ENCODE measurements at regions not wholly inside any gene's neighbourhood (a gene's known extent, or its start where the extent isn't known, plus 50 kb on each side); places are given as distances from the start of the nearest gene placed in this dataset.

- no peaks in the 10 kb centered on the region for H3K4me1 Mint-ChIP-seq (ENCODE audit: low read depth, unreplicated experiment)
- DNase-seq = no peak
- H3K36me3 Mint-ChIP-seq (ENCODE audit: insufficient read depth, unreplicated experiment) = no peaks in the 10 kb centered on the region
- ChIA-PET POLR2A (no interaction called here), CTCF (no interaction called here)
- Histone ChIP-seq H3K4me3 (ENCODE audit: low read depth, low read length) (no peak overlapping the region), H3K36me3 (ENCODE audit: control insufficient read depth, insufficient read depth, low read length) (no peaks in the 10 kb centered on the region), H3K9me3 (no peaks in the 10 kb centered on the region), H3K27me3 (replicated peaks; ENCODE audit: control insufficient read depth, insufficient read depth, low read length) (no peaks in the 10 kb centered on the region), H3K4me1 (no peaks in the 10 kb centered on the region)
- TF ChIP-seq CTCF (IDR thresholded peaks at IDR 0.05; ENCODE audit: insufficient read depth in 1 of 2, low read depth in 1 of 2, low read length in 1 of 2, severe bottlenecking in 1 of 2, unreplicated experiment in 1 of 2) = no peak
- intact Hi-C loops (cut with micrococcal nuclease; ENCODE audit: unreplicated experiment) = no loop called here
- H3K27me3 Mint-ChIP-seq (ENCODE audit: insufficient read depth, unreplicated experiment) = peaks cover 5% of the 10 kb centered on the region
- H3K4me3 Mint-ChIP-seq (ENCODE audit: unreplicated experiment) = no peak overlapping the region
- no TSS peak for BruUV-seq (replicated peaks)
- H3K9me3 Mint-ChIP-seq (ENCODE audit: unreplicated experiment) = no peaks in the 10 kb centered on the region
- no peak overlapping the region for H3K27ac Mint-ChIP-seq (ENCODE audit: unreplicated experiment)
Observed at GRCh38 chr2:142574388-142574787, 303.1 kb upstream of the KYNU start.

- H3K36me3 ChIP-seq (ENCODE audit: control insufficient read depth, insufficient read depth, low read length) = no peaks in the 10 kb centered on the region
- H3K27me3 ChIP-seq (replicated peaks; ENCODE audit: control insufficient read depth, insufficient read depth, low read length) = no peaks in the 10 kb centered on the region
- DNase-seq = no peak
- Mint-ChIP-seq H3K4me3 (ENCODE audit: unreplicated experiment) (no peak overlapping the region), H3K4me1 (ENCODE audit: low read depth, unreplicated experiment) (no peaks in the 10 kb centered on the region), H3K36me3 (ENCODE audit: insufficient read depth, unreplicated experiment) (no peaks in the 10 kb centered on the region), H3K27me3 (ENCODE audit: insufficient read depth, unreplicated experiment) (peaks cover 6% of the 10 kb centered on the region), H3K9me3 (ENCODE audit: unreplicated experiment) (no peaks in the 10 kb centered on the region), H3K27ac (ENCODE audit: unreplicated experiment) (no peak overlapping the region)
- H3K9me3 ChIP-seq = no peaks in the 10 kb centered on the region
- intact Hi-C loops (cut with micrococcal nuclease; ENCODE audit: unreplicated experiment) = no loop called here
- TF ChIP-seq CTCF (IDR thresholded peaks at IDR 0.05; ENCODE audit: insufficient read depth in 1 of 2, low read depth in 1 of 2, low read length in 1 of 2, severe bottlenecking in 1 of 2, unreplicated experiment in 1 of 2) = no peak
- H3K4me1 ChIP-seq = no peaks in the 10 kb centered on the region
- BruUV-seq (replicated peaks) = no TSS peak
- CTCF ChIA-PET = no interaction called here
- POLR2A ChIA-PET = no interaction called here
- H3K4me3 ChIP-seq (ENCODE audit: low read depth, low read length) = no peak overlapping the region
Observed at GRCh38 chr2:142572346-142573132, 304.9 kb upstream of the KYNU start.

GRCh38 chr2:142571934-142572333 is 305.5 kb upstream of the KYNU start:
- Mint-ChIP-seq H3K27ac (ENCODE audit: unreplicated experiment) (no peak overlapping the region), H3K4me1 (ENCODE audit: low read depth, unreplicated experiment) (no peaks in the 10 kb centered on the region), H3K27me3 (ENCODE audit: insufficient read depth, unreplicated experiment) (peaks cover 6% of the 10 kb centered on the region), H3K36me3 (ENCODE audit: insufficient read depth, unreplicated experiment) (no peaks in the 10 kb centered on the region), H3K9me3 (ENCODE audit: unreplicated experiment) (no peaks in the 10 kb centered on the region), H3K4me3 (ENCODE audit: unreplicated experiment) (no peak overlapping the region)
- intact Hi-C loops (cut with micrococcal nuclease; ENCODE audit: unreplicated experiment) = no loop called here
- H3K27me3 ChIP-seq (replicated peaks; ENCODE audit: control insufficient read depth, insufficient read depth, low read length) = no peaks in the 10 kb centered on the region
- ChIA-PET POLR2A (no interaction called here), CTCF (no interaction called here)
- no peak for TF ChIP-seq CTCF (IDR thresholded peaks at IDR 0.05; ENCODE audit: insufficient read depth in 1 of 2, low read depth in 1 of 2, low read length in 1 of 2, severe bottlenecking in 1 of 2, unreplicated experiment in 1 of 2)
- no peaks in the 10 kb centered on the region for H3K9me3 ChIP-seq
- no peaks in the 10 kb centered on the region for H3K4me1 ChIP-seq
- H3K36me3 ChIP-seq (ENCODE audit: control insufficient read depth, insufficient read depth, low read length) = no peaks in the 10 kb centered on the region
- no peak overlapping the region for H3K4me3 ChIP-seq (ENCODE audit: low read depth, low read length)
- DNase-seq = no peak
- no TSS peak for BruUV-seq (replicated peaks)

Measured in Caco-2 (cell line).